WTC11 (cell line): ENCODE measurements at regions not wholly inside any gene's neighbourhood (a gene's known extent, or its start where the extent isn't known, plus 50 kb on each side); places are given as distances from the start of the nearest gene placed in this dataset.

ENCODE experiments used
- ATAC-seq: fragments of 200-7000 bp; cut with Tn5 transposase; 2 replicates; pipeline ENCODE4 v1.10.0; 2021; ENCODE audit warnings: mild to moderate bottlenecking, moderate library complexity
- CTCF ChIA-PET: fragments of 300-600 bp; sonication (Branson Sonifier 250); formaldehyde crosslinking; loops from one replicate; lab custom pipeline; 2021; ENCODE audit warnings: antibody characterized with exemption; lab: Charles Lee
- POLR2A ChIA-PET: fragments of 350-600 bp; sonication (Branson Sonifier 250); formaldehyde crosslinking; loops from one replicate; lab custom pipeline; 2021; ENCODE audit warnings: antibody characterized with exemption; lab: Charles Lee
- DNase-seq: peaks from one replicate; pipeline ENCODE4 v3.0.0; 2021; ENCODE audit warnings: low spot score
- H3K27ac Mint-ChIP-seq: 2 replicates; pipeline ENCODE4 v1.8.0; 2021; ENCODE audit warnings: mixed read lengths
- H3K27me3 Mint-ChIP-seq: 2 replicates; pipeline ENCODE4 v1.8.0; 2021; ENCODE audit warnings: low read depth, mild to moderate bottlenecking, moderate library complexity, mixed read lengths
- H3K36me3 Mint-ChIP-seq: 2 replicates; pipeline ENCODE4 v1.8.0; 2021; ENCODE audit warnings: mixed read lengths
- H3K4me1 Mint-ChIP-seq: 2 replicates; pipeline ENCODE4 v1.8.0; 2022; ENCODE audit warnings: mixed read lengths
- H3K4me3 Mint-ChIP-seq: 2 replicates; pipeline ENCODE4 v1.8.0; 2021; ENCODE audit warnings: mild to moderate bottlenecking, moderate library complexity, mixed read lengths
- H3K9me3 Mint-ChIP-seq: 2 replicates; pipeline ENCODE4 v1.8.0; 2021; ENCODE audit warnings: mixed read lengths
- AFF4 ChIP-seq: sonication (generic); formaldehyde crosslinking; IDR thresholded peaks from 2 replicates; pipeline ENCODE4 v1.8.1; 2023; ENCODE audit warnings: mild to moderate bottlenecking, missing genetic modification reagents, borderline replicate concordance
- ATF2 ChIP-seq: sonication (generic); formaldehyde crosslinking; IDR thresholded peaks from 2 replicates; pipeline ENCODE4 v1.8.1; 2022; ENCODE audit warnings: low read depth, missing genetic modification reagents, borderline replicate concordance
- ATF3 ChIP-seq: sonication (generic); formaldehyde crosslinking; conservative IDR thresholded peaks from 2 replicates; pipeline ENCODE4 v1.8.1; 2022; ENCODE audit warnings: mild to moderate bottlenecking, missing genetic modification reagents
- CDX4 ChIP-seq: fragments of 250-450 bp; sonication (Bioruptor Pico); IDR thresholded peaks from 2 replicates; pipeline ENCODE4 v1.9.0; 2021; ENCODE audit warnings: moderate library complexity, mild to moderate bottlenecking, inconsistent platforms, borderline replicate concordance
- CREM ChIP-seq: sonication (generic); formaldehyde crosslinking; IDR thresholded peaks from 2 replicates; pipeline ENCODE4 v1.8.1; 2022; ENCODE audit warnings: mild to moderate bottlenecking, missing genetic modification reagents, moderate library complexity
- E2F1 ChIP-seq: sonication (generic); formaldehyde crosslinking; IDR thresholded peaks from 2 replicates; pipeline ENCODE4 v1.8.0; 2022; ENCODE audit warnings: mild to moderate bottlenecking, missing genetic modification reagents
- FOXP1 ChIP-seq: sonication (generic); formaldehyde crosslinking; IDR thresholded peaks from 2 replicates; pipeline ENCODE4 v1.8.0; 2022; ENCODE audit warnings: missing genetic modification reagents, mild to moderate bottlenecking, moderate library complexity, borderline replicate concordance
- GTF2I ChIP-seq: fragments of 250-450 bp; sonication (Bioruptor Pico); conservative IDR thresholded peaks from 2 replicates; pipeline ENCODE4 v1.4.0; 2021; ENCODE audit warnings: mild to moderate bottlenecking
- MXD4 ChIP-seq: fragments of 250-450 bp; sonication (Bioruptor Pico); IDR thresholded peaks from 2 replicates; pipeline ENCODE4 v1.8.0; 2021; ENCODE audit warnings: mild to moderate bottlenecking, moderate library complexity, borderline replicate concordance
- NR3C1 ChIP-seq: sonication (generic); formaldehyde crosslinking; conservative IDR thresholded peaks from 2 replicates; pipeline ENCODE4 v1.8.1; 2023; ENCODE audit warnings: low read depth, mild to moderate bottlenecking, missing genetic modification reagents
- PREB ChIP-seq: sonication (generic); formaldehyde crosslinking; IDR thresholded peaks from 2 replicates; pipeline ENCODE4 v1.8.1; 2022; ENCODE audit warnings: mild to moderate bottlenecking, missing genetic modification reagents, moderate library complexity, borderline replicate concordance
- PRRX2 ChIP-seq: fragments of 250-450 bp; sonication (Bioruptor Pico); IDR thresholded peaks from 2 replicates; pipeline ENCODE4 v1.8.0; 2021; ENCODE audit warnings: mild to moderate bottlenecking
- RELA ChIP-seq: sonication (generic); formaldehyde crosslinking; IDR thresholded peaks from 2 replicates; pipeline ENCODE4 v1.8.1; 2022; ENCODE audit warnings: missing genetic modification reagents, mild to moderate bottlenecking, borderline replicate concordance
- SMAD3 ChIP-seq: sonication (generic); formaldehyde crosslinking; IDR thresholded peaks from 2 replicates; pipeline ENCODE4 v1.8.0; 2022; ENCODE audit warnings: missing genetic modification reagents, mild to moderate bottlenecking, borderline replicate concordance
- TCF7 ChIP-seq: sonication (generic); formaldehyde crosslinking; IDR thresholded peaks from 2 replicates; pipeline ENCODE4 v1.8.0; 2022; ENCODE audit warnings: mild to moderate bottlenecking, low read depth, missing genetic modification reagents, moderate library complexity
- USF1 ChIP-seq: sonication (generic); formaldehyde crosslinking; IDR thresholded peaks from 2 replicates; pipeline ENCODE4 v1.8.0; 2022; ENCODE audit warnings: mild to moderate bottlenecking, missing genetic modification reagents
- ZNF232 ChIP-seq: sonication (generic); formaldehyde crosslinking; IDR thresholded peaks from 2 replicates; pipeline ENCODE4 v1.8.0; 2022; ENCODE audit warnings: mild to moderate bottlenecking, missing genetic modification reagents
- ZNF263 ChIP-seq: sonication (generic); formaldehyde crosslinking; IDR thresholded peaks from 2 replicates; pipeline ENCODE4 v1.8.1; 2022; ENCODE audit warnings: low read depth, mild to moderate bottlenecking, moderate library complexity, missing genetic modification reagents
- ZNF423 ChIP-seq: fragments of 250-450 bp; sonication (Bioruptor Pico); IDR thresholded peaks from 2 replicates; pipeline ENCODE4 v2.1.2; 2022; ENCODE audit warnings: mild to moderate bottlenecking, moderate library complexity
- ZNF425 ChIP-seq: fragments of 250-450 bp; sonication (Bioruptor Pico); conservative IDR thresholded peaks from 2 replicates; pipeline ENCODE4 v1.9.0; 2021; ENCODE audit warnings: mild to moderate bottlenecking

GRCh38 chr10:62577076-62577475 lies 202.9 kb downstream of the ZNF365 start:
- Mint-ChIP-seq H3K27ac (no peak overlapping the region), H3K36me3 (no peaks in the 10 kb centered on the region)
- CTCF ChIA-PET: interaction anchor here (0.9 to 1.5 kb wide), 2 partner anchors 274 to 507 kb away, joined by 3 to 4 read pairs; no protein-coding TSS in a partner anchor

More at GRCh38 chr10:62577076-62577475, 202.9 kb downstream of the ZNF365 start:
- no peaks in the 10 kb centered on the region for H3K27me3 Mint-ChIP-seq
- H3K4me3 Mint-ChIP-seq: no peak overlapping the region
- H3K9me3 Mint-ChIP-seq: peaks cover 5% of the 10 kb centered on the region; the same call in 1 of the 2 replicates
- TF ChIP-seq GTF2I (CRISPR knock-in tag): no peak
- no peak for TF ChIP-seq CDX4 (CRISPR knock-in tag)
- no peak for TF ChIP-seq TCF7
- no peak for TF ChIP-seq SMAD3
- no peak for TF ChIP-seq FOXP1
- no peak for TF ChIP-seq CREM (CRISPR knock-in tag)
- TF ChIP-seq PREB (CRISPR knock-in tag): no peak
- TF ChIP-seq AFF4: no peak
- TF ChIP-seq NR3C1 (CRISPR knock-in tag): no peak
- no peak for TF ChIP-seq ATF3
- TF ChIP-seq MXD4 (CRISPR knock-in tag): no peak
- TF ChIP-seq PRRX2 (CRISPR knock-in tag): no peak
- TF ChIP-seq ZNF263 (CRISPR knock-in tag): no peak
- TF ChIP-seq ATF2 (CRISPR knock-in tag): no peak
- TF ChIP-seq ZNF423: no peak
- TF ChIP-seq USF1: no peak
- TF ChIP-seq RELA (CRISPR knock-in tag): no peak
- TF ChIP-seq ZNF425 (CRISPR knock-in tag): no peak
- no peak for TF ChIP-seq E2F1 (CRISPR knock-in tag)
- no peak for TF ChIP-seq ZNF232 (CRISPR knock-in tag)
- TF ChIP-seq, all 79 proteins: peak for 0
- POLR2A ChIA-PET: no interaction called here
- no peak for ATAC-seq
- no peaks in the 10 kb centered on the region for H3K4me1 Mint-ChIP-seq
- no peak for DNase-seq
